ENCODE measurements at regions not wholly inside any gene's neighbourhood (a gene's known extent, or its start where the extent isn't known, plus 50 kb on each side); places are given as distances from the start of the nearest gene placed in this dataset.

- peak; percentile 3 to 4 for DNase-seq
These were observed 152.3 kb downstream of the PAX3 start for GRCh38 chr2:222146488-222146887.

DNA sequence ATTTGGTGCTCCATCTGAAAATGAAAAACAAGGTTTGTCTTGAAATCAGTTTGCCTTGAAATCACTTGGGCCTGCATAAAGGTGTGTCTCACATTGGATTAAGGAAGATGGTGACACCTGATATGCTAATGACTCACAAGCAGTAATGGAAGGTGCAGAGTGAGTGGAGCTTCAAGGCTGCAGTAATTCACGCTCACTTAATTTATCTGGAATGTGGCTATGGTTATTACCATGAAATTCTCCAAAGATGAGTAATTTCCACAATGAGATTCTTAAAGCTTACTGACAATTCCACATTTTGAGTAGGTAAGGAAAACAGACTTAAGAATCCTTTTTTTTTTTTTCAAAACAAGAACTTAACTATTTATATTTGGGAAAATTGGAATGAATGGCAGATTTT lies 156.8 kb downstream of the PAX3 start:
- DNase-seq, result no peak

DNA sequence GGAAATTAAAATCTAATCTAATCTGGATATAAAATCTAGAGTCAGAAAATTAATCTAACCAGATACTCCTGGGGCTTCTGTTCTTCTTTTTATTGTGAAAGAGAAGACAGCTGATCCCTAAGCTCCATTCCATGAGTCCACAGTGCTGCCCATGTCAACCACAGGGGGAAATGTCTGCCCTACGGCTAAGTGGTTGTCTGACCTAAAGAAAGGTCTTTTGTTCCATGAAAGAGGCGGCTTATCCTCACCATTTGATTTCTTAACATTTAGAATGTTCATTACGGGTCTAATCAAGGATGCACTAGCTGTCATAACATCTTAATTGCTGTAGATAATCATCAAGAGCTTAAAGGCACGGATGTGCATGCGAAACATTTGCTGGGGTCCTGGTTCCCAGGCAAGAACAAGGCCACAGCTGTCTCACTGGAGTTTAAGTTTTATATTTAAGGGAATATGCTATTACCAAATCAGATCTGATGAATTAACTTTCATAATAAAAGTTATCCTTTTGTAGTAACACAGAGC lies 162.6 kb downstream of the PAX3 start:
- DNase-seq, result no peak

DNA sequence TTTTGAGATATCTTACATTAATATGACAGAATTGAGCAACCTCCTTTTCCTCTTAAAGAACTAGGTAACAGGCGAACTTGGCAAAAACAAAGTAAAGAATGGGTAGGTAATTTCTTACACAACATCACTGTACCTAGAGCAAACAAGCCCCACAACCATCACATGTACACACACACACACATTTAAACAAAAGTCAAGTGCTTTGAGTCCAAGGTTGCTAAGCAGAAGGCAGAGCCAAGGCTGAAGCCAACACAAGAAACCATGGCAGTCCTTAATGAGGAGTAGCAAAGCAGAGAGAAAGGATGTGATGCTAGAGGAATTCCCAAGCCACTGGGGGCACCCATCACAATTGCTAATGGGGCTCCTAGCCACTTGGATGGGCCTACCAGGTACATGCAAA lies 164.1 kb downstream of the PAX3 start:
- no peak for DNase-seq

- no peak for DNase-seq
These were observed 164.9 kb downstream of the PAX3 start for GRCh38 chr2:222133897-222134296.

DNA sequence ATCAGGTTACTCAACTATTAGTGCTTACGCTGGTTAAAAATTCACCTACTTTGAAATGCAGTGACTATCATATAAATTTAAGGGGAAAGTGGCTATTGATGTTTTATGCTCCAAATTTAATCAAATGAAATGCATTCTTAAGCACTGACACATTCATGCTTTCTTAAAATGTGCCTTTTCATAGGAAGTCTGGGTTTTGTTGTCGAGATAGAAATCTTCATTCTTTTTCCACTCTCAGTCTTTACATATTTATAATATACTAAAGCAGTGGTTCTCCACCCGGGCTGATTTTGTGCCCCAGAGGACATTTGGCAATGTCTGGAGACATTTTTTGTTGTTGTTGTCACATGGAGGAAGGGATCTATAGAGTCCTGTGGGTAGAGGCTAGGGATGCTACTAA lies 167.9 kb downstream of the PAX3 start:
- no peak for DNase-seq

DNA sequence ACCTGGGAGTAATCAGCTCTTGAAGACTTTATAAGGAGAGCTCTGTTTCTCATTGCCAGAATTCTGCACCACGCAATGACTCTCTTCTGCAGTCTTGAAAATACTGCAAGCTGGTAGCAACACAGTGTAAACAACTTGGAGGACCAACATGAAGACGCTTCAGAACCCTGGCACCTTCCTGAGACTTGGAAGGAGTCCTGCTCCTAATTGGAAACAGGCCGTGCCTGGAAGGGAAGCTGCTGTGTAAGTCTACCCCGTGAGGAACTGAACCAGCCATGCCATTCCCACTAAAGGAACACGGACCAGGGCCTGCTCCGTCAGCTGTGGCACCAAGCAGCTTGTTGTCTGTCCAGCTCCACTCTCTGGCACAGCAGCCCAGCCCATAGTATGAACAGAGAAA lies 171.1 kb downstream of the PAX3 start:
- no peak for DNase-seq

DNA sequence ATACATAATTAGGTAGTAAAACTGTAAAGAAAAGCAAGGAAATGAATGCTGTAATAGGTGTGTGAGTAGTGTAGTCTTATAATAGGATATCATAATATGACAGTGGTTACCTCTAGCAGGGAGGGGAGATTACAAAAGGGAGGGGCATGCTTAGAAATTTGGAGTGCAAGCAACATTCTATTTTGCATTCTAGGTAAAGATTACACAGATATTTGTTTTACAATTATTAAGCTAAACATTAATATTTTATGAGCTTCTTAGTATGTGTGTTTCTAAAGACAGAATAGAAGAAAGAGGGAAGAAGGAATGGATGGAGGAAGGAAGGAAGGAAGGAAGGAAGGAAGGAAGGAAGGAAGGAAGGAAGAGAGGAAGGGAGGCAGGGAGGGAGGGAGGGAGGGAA lies 177.9 kb downstream of the PAX3 start:
- DNase-seq, result no peak

DNA sequence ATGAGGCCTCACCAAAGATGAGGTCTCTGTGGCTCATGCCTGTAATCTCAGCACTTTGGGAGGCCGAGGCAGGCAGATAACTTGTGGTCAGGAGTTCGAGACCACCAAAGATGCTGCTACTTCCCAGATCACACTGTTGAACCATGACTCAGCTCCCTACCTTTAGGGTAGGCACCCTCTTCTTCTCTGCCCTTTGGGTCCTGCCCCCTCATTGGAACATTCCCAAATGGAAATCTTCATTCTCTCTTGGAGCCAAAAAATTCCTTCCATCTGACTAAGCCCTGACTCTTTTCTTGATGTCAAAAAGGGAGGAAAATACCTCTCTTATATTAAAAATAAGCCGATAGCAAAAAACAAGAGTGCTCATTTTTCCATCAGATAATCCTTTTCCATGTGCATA lies 183.5 kb downstream of the PAX3 start:
- DNase-seq, result no peak

DNA sequence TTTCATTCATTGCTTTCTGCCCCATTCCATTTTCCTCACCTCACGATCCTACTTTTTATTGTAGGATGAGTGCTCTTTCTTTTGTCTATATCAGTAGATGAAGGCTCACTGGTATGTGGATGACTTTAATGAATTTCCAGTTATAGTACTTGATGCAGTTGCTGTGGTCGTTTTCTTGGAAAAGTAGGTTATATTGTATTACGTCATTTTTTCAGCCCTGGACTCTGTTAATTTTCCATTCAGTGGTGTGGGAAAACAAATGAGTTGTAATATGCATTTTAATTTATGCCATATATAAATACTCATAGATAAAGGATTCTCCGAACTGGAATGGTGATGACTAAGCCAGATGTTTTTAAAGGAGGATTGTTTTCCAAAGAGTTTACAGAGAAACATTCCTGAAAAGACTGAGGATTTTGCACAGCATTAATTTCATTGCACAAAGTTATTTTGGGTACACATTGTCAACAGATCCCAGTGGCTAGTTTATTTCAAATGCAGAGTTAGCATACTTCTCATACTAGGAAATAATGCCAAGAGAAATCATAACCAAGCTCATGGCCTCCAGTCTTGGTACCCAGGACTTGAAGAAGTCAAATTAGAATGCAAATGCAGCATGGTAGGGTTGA lies 189.7 kb downstream of the PAX3 start:
- no peak for DNase-seq

DNA sequence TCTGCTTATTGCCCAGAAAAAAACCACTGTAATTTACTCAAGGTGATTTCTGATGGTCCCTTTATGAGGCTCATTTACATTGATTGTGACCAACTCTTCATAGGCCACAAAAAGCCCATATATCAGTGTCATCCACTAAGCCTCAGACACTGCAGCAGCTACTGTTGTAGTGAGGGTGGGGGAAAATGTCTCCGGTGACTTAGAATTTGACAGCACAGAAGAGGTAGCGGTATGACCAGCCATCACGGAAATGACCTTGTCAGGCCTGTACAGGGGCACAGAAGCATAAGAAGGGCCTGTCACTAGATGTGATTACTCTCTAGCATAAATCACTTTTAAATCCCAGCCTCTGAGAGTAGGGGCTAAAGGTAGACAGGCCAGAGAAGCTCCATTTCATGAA lies 190.3 kb downstream of the PAX3 start:
- DNase-seq, result no peak

- no peak for DNase-seq
These were observed 193.8 kb downstream of the PAX3 start for GRCh38 chr2:222105046-222105445.

GRCh38 chr2:222102575-222103349 lies 196.0 kb downstream of the PAX3 start:
- no peak for DNase-seq

- no peak for DNase-seq
These were observed 197.8 kb downstream of the PAX3 start for GRCh38 chr2:222100704-222101699.

- DNase-seq, result no peak
These were observed 210.2 kb downstream of the PAX3 start for GRCh38 chr2:222088561-222088960.

- no peak for DNase-seq
These were observed 210.8 kb downstream of the PAX3 start for GRCh38 chr2:222087998-222088397.

GRCh38 chr2:222082201-222082600 lies 216.6 kb downstream of the PAX3 start:
- no peak for DNase-seq

DNA sequence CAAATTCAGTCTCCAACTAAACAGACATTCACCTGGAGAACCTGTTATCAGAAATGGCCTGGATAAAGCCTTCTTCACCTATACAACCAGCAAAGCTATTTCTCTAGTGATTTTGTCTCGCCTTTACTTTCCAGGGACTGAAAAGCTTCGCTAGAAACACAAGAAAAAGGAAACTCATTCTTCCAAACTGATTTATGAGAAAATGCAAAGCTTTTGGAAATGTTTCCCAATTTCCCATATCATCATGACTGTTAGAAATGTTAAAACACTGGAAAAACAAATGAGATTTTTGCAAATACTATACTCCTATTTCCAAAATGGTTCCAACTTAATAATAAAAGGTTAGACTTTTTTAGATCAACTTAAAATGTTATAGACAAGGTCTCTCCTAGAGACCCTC lies 218.7 kb downstream of the PAX3 start:
- no peak for DNase-seq

- DNase-seq, result peak in 1 of 2 experiments; percentile 42
These were observed 221.7 kb downstream of the PAX3 start for GRCh38 chr2:222076973-222077690.

- DNase-seq, result no peak
These were observed 224.1 kb downstream of the PAX3 start for GRCh38 chr2:222074674-222075073.

DNA sequence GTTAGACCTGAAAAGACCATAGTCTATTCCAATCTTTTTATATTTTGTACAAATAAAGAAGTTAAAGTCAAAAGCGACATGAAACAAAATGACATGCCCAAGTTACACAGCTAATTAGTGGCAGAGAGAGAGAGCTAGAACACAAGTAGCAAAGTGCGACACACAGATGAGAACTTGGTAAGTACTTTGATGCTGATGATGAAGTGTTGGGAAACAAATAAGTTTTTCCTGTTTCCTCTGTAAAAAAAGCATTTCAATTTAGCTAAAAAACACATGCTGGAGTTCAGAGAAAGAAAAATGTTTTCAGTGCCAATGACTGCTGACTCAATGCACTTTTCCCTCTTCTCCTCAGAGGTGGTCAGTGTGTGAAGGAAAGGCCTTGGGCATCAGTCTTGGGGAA lies 226.9 kb downstream of the PAX3 start:
- DNase-seq, result no peak

GRCh38 chr2:222064286-222064685 lies 234.5 kb downstream of the PAX3 start:
- peak; percentile 41 to 74 for DNase-seq

All from NCI-H524 (cell line).